Urothelium cell line (cell line): ENCODE measurements at regions not wholly inside any gene's neighbourhood (a gene's known extent, or its start where the extent isn't known, plus 50 kb on each side); places are given as distances from the start of the nearest gene placed in this dataset.
"Not testable (repeated sequence)": the region's sequence is repeated elsewhere in the genome, so short reads cannot be mapped to it uniquely, and the experiment has no call there.

ENCODE experiments used
- DNase-seq: peaks from one replicate; pipeline ENCODE4 v3.0.0; 2011; ENCODE audit warnings: low spot score, mixed read lengths
- FAIRE-seq: peaks from 2 replicates; lab custom pipeline; 2011; peaks lifted over from hg19 to GRCh38; lab: Jason Lieb, UNC

DNA sequence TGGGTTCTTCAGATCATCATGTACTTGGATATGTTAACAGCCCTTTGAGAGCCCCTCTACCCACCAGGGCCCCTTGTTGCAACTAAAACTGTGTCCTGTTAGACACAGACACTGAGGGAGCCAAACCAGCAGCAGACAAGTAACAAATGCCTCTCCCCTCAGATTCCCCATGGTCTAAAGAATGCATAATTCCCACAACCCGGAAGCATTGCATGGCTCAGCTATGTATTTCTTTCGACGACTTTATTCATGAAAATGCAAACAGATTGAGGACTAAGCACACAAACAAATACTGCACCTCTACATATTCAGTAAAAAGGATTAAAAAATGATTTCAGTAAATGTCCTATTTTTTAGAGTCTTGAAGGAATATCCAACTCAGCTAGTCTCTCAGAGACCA lies 70.1 kb upstream of the HECW1 start:
- no peak for FAIRE-seq
- DNase-seq = no peak

DNA sequence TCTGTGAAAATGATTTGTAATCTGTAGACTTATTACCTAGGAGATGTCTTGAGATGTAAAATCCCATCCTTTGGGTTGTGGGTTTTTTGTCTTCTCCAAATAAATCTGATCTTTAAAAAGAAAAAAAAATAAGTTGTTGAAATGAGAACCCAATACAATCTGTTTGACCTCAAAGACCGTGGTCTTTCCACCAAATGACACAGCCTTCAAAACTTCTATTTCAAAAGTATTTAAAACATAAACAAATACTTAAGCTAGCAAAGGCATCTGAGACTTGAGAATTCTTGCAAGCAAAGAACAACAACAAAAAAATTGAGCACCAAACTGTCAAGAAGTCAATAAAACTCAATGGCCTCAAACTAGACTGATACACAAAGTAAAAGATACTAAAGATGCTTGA lies 67.9 kb upstream of the HECW1 start:
- DNase-seq (no peak), FAIRE-seq (no peak)

DNA sequence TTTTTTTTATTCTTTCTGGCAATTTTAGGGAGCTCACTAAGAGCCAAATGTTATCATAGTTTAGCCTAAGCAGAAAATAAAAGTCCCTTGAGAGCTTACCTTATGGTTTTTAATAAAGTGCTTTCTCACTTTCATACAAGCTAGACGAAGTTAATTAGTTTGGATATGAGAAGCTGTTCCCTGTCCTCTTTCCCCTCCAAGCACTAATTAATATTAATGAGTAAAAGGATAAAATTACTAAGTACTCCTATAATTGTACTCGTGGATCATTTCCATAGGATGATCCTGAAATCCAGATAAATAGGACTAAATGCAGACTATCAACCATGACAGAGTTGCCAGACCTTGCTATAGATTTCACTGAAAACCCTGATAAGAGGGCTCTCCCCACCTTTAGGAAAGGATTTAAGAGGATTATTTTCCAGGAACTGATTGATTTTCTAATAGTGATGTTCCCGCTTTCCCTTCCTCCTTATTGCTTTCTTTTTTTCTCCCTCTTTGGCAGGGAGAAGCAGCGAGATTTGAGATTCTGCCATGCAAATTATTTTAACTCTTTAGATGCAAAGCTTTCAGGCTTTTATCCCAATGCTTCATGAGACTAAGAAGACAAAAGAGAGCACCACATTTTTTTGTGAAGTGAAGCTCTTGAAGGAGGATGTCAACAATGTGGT lies 58.3 kb upstream of the HECW1 start:
- DNase-seq (no peak), FAIRE-seq (no peak)

DNA sequence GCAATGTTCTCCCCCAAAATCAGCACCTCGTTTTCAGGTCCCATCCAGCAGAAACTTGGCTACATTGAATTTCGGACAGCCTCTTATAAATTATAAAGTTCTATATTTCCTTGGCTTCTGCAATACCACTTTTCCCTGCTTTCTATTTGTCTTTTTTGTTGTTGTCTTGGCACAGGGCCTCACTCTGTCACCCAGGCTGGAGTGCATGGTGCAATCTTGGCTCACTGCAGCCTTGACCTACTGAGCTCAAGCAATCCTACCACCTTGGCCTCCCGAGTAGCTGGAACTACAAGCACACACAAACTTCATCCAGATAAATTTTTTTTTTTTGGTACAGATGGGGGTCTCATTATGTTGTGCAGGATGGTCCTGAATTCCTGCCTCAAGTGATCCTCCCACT lies 55.3 kb upstream of the HECW1 start:
- FAIRE-seq (no peak), DNase-seq (no peak)

DNA sequence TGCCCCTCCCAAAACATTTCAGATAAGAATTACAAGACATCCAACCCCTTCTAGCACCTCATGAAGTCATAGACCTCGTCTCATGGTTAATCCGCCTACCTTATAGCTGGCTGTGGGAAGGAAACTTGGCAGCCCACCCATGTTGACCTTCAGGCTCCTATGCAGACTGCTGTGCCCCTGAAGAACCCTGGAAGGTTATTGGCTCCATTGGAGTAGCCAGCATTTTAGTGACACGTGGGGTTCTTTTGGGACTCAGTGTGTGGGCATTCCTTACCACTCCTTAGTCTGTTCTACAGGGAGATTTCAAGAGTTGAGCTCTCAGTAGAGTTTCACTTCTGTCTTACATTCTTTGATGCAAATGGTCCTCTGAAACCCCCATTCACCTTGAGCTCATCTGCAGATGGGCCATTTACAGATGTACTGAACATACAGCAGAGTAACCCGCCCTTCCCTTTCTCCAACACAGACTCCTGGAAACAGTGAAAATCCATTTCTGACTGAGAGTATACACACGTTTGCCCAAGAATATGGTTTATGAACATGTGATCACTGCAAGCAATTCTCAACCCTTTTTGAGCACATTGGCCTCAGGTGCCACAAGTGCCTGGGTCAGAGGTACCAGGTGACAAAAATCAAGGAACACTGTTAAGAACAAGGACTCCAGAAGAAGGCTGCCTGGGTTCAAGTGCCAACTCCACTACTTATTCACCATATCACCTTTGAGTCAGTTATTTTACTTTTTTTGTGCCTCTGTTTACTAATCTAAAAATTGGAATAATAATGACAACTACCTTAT lies 54.0 kb upstream of the HECW1 start:
- no peak for FAIRE-seq
- peak; percentile 20 for DNase-seq

DNA sequence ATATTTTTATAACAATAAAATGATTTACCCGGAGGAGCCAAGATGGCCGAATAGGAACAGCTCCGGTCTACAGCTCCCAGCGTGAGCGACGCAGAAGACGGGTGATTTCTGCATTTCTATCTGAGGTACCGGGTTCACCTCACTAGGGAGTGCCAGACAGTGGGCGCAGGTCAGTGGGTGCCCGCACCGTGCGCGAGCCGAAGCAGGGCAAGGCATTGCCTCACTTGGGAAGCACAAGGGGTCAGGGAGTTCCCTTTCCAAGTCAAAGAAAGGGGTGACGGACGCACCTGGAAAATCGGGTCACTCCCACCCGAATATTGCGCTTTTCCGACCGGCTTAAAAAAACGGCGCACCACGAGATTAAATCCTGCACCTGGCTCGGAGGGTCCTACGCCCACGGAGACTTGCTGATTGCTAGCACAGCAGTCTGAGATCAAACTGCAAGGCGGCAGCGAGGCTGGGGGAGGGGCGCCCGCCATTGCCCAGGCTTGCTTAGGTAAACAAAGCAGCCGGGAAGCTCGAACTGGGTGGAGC lies 53.3 kb upstream of the HECW1 start:
- not testable (repeated sequence) for FAIRE-seq

More for the DNA sequence above, 53.3 kb upstream of the HECW1 start:
- not testable (repeated sequence) for DNase-seq
